ENCODE measurements at regions not wholly inside any gene's neighbourhood (a gene's known extent, or its start where the extent isn't known, plus 50 kb on each side); places are given as distances from the start of the nearest gene placed in this dataset.

- TF ChIP-seq EZH2 (IDR thresholded peaks at IDR 0.05; ENCODE audit: borderline replicate concordance, low read depth, low read length, severe bottlenecking), result no peak
- no peak for TF ChIP-seq CTCF (IDR thresholded peaks at IDR 0.05; ENCODE audit: borderline replicate concordance, extremely low read depth, low read length, poor library complexity, severe bottlenecking)
These were observed 163.9 kb downstream of the ADAMTS15 start for GRCh38 chr11:130612291-130612851.
